DND-41 (cell line): ENCODE measurements at regions not wholly inside any gene's neighbourhood (a gene's known extent, or its start where the extent isn't known, plus 50 kb on each side); places are given as distances from the start of the nearest gene placed in this dataset.

Experiments used
- EZH2 ChIP-seq: IDR thresholded peaks from 3 replicates; pipeline ENCODE4 v1.6.1; 2012; ENCODE audit warnings: borderline replicate concordance, low read depth, mild to moderate bottlenecking, moderate library complexity, low read length, inconsistent platforms; ENCODE audit not compliant: severe bottlenecking
- TF ChIP-seq, protein P1 (sequence below): IDR thresholded peaks from 2 replicates; pipeline ENCODE4 v1.5.1; 2012; ENCODE audit warnings: borderline replicate concordance, low read length, moderate library complexity, mild to moderate bottlenecking; ENCODE audit not compliant: poor library complexity, severe bottlenecking; ENCODE audit errors: extremely low read depth

DNA sequence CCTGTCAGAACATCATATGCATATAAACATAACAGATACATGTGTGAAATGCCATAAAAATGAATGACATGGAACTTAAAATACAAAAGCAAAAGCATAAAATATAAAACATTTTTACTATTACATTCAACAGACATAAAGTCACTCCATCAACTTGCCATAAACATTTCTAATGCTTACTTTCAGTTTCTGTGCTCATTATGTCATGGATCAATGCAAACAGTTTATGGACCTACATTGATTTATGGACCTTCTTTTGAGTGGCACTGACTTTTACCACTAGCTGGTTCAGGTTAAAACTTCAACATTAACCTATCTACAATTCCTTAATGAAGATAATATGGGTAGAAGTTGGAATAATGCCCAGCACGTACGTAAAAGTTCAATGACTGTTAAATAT, 577.4 kb upstream of the LMCD1 start:
- TF ChIP-seq, protein P1, sequence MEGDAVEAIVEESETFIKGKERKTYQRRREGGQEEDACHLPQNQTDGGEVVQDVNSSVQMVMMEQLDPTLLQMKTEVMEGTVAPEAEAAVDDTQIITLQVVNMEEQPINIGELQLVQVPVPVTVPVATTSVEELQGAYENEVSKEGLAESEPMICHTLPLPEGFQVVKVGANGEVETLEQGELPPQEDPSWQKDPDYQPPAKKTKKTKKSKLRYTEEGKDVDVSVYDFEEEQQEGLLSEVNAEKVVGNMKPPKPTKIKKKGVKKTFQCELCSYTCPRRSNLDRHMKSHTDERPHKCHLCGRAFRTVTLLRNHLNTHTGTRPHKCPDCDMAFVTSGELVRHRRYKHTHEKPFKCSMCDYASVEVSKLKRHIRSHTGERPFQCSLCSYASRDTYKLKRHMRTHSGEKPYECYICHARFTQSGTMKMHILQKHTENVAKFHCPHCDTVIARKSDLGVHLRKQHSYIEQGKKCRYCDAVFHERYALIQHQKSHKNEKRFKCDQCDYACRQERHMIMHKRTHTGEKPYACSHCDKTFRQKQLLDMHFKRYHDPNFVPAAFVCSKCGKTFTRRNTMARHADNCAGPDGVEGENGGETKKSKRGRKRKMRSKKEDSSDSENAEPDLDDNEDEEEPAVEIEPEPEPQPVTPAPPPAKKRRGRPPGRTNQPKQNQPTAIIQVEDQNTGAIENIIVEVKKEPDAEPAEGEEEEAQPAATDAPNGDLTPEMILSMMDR, result no peak
- TF ChIP-seq EZH2, result no peak
